ENCODE measurements at regions not wholly inside any gene's neighbourhood (a gene's known extent, or its start where the extent isn't known, plus 50 kb on each side); places are given as distances from the start of the nearest gene placed in this dataset.

- Histone ChIP-seq H4K8ac (ENCODE audit: low read length) (no peak overlapping the region), H3K4ac (ENCODE audit: low read depth in 1 of 2, low read length in 2 of 2) (no peak overlapping the region), H3K18ac (ENCODE audit: low read depth in 1 of 2, low read length in 2 of 2) (no peak overlapping the region), H2AK5ac (ENCODE audit: low read length, severe bottlenecking) (no peak overlapping the region), H3K14ac (ENCODE audit: low read length in 2 of 2) (no peak overlapping the region), H4K91ac (ENCODE audit: low read length) (no peak overlapping the region), H3K4me1 (ENCODE audit: control insufficient read depth, insufficient read depth, low read depth, low read length) (no peaks in the 10 kb centered on the region), H3K27ac (ENCODE audit: low read length, poor library complexity, severe bottlenecking) (no peak overlapping the region), H3K23ac (ENCODE audit: low read length in 2 of 2) (no peak overlapping the region), H2AFZ (ENCODE audit: low read depth, low read length) (no peak overlapping the region), H2BK12ac (ENCODE audit: low read length in 2 of 2) (no peak overlapping the region), H3K27me3 (ENCODE audit: control insufficient read depth in 1 of 2, insufficient read depth in 1 of 2, low read length in 2 of 2) (no peaks in the 10 kb centered on the region), H3K4me2 (ENCODE audit: low read length, poor library complexity, severe bottlenecking) (no peak overlapping the region), H3K36me3 (ENCODE audit: control insufficient read depth in 1 of 2, insufficient read depth in 2 of 2, low read depth in 1 of 2, low read length in 2 of 2) (no peaks in the 10 kb centered on the region), H2BK15ac (ENCODE audit: low read depth, poor library complexity, severe bottlenecking) (no peak overlapping the region), H2BK120ac (ENCODE audit: low read depth, low read length) (no peak overlapping the region), H3K4me3 (ENCODE audit: insufficient read depth in 1 of 2, low read depth in 1 of 2, low read length in 2 of 2) (no peak overlapping the region), H3K79me1 (replicated peaks; ENCODE audit: low read length, poor library complexity, severe bottlenecking) (no peaks in the 10 kb centered on the region), H3K9me3 (ENCODE audit: control insufficient read depth, low read length) (no peaks in the 10 kb centered on the region), H2BK5ac (ENCODE audit: low read depth, low read length, poor library complexity, severe bottlenecking) (no peak overlapping the region), H3K9ac (ENCODE audit: low read length) (no peak overlapping the region)
- no peak for DNase-seq
- WGBS: 94% methylated on average over 1 of the region's 1 CpG
Observed at GRCh38 chr12:43158126-43158525, 393.9 kb downstream of the ADAMTS20 start.

GRCh38 chr12:43155376-43155775, 396.6 kb downstream of the ADAMTS20 start:
- Histone ChIP-seq H2BK5ac (ENCODE audit: low read depth, low read length, poor library complexity, severe bottlenecking) (no peak overlapping the region), H3K36me3 (ENCODE audit: control insufficient read depth in 1 of 2, insufficient read depth in 2 of 2, low read depth in 1 of 2, low read length in 2 of 2) (no peaks in the 10 kb centered on the region), H2AK5ac (ENCODE audit: low read length, severe bottlenecking) (no peak overlapping the region), H3K27ac (ENCODE audit: low read length, poor library complexity, severe bottlenecking) (no peak overlapping the region), H2BK15ac (ENCODE audit: low read depth, poor library complexity, severe bottlenecking) (no peak overlapping the region), H4K91ac (ENCODE audit: low read length) (no peak overlapping the region), H3K9ac (ENCODE audit: low read length) (no peak overlapping the region), H3K4me3 (ENCODE audit: insufficient read depth in 1 of 2, low read depth in 1 of 2, low read length in 2 of 2) (no peak overlapping the region), H2BK120ac (ENCODE audit: low read depth, low read length) (no peak overlapping the region), H3K4ac (ENCODE audit: low read depth in 1 of 2, low read length in 2 of 2) (no peak overlapping the region), H4K8ac (ENCODE audit: low read length) (no peak overlapping the region), H3K23ac (ENCODE audit: low read length in 2 of 2) (no peak overlapping the region), H3K14ac (ENCODE audit: low read length in 2 of 2) (no peak overlapping the region), H3K18ac (ENCODE audit: low read depth in 1 of 2, low read length in 2 of 2) (no peak overlapping the region), H3K79me1 (replicated peaks; ENCODE audit: low read length, poor library complexity, severe bottlenecking) (no peaks in the 10 kb centered on the region), H2BK12ac (ENCODE audit: low read length in 2 of 2) (no peak overlapping the region), H3K9me3 (ENCODE audit: control insufficient read depth, low read length) (no peaks in the 10 kb centered on the region), H3K4me1 (ENCODE audit: control insufficient read depth, insufficient read depth, low read depth, low read length) (no peaks in the 10 kb centered on the region), H3K4me2 (ENCODE audit: low read length, poor library complexity, severe bottlenecking) (no peak overlapping the region), H3K27me3 (ENCODE audit: control insufficient read depth in 1 of 2, insufficient read depth in 1 of 2, low read length in 2 of 2) (no peaks in the 10 kb centered on the region), H2AFZ (ENCODE audit: low read depth, low read length) (no peak overlapping the region)
- no peak for DNase-seq
- 100% methylated on average over 1 of the region's 2 CpGs for WGBS

GRCh38 chr12:43154498-43155045, 397.4 kb downstream of the ADAMTS20 start:
- H4K91ac ChIP-seq (ENCODE audit: low read length): no peak overlapping the region
- no peak overlapping the region for H3K23ac ChIP-seq (ENCODE audit: low read length in 2 of 2)
- H4K8ac ChIP-seq (ENCODE audit: low read length): no peak overlapping the region
- no peak overlapping the region for H3K14ac ChIP-seq (ENCODE audit: low read length in 2 of 2)
- no peak overlapping the region for H2BK12ac ChIP-seq (ENCODE audit: low read length in 2 of 2)
- no peaks in the 10 kb centered on the region for H3K27me3 ChIP-seq (ENCODE audit: control insufficient read depth in 1 of 2, insufficient read depth in 1 of 2, low read length in 2 of 2)
- H3K4me2 ChIP-seq (ENCODE audit: low read length, poor library complexity, severe bottlenecking): no peak overlapping the region
- no peak for DNase-seq
- no peak overlapping the region for H3K4me3 ChIP-seq (ENCODE audit: insufficient read depth in 1 of 2, low read depth in 1 of 2, low read length in 2 of 2)
- no peaks in the 10 kb centered on the region for H3K79me1 ChIP-seq (replicated peaks; ENCODE audit: low read length, poor library complexity, severe bottlenecking)
- H2AFZ ChIP-seq (ENCODE audit: low read depth, low read length): no peak overlapping the region
- H3K9ac ChIP-seq (ENCODE audit: low read length): no peak overlapping the region
- no peak overlapping the region for H2BK120ac ChIP-seq (ENCODE audit: low read depth, low read length)
- no peak overlapping the region for H3K27ac ChIP-seq (ENCODE audit: low read length, poor library complexity, severe bottlenecking)
- 100% methylated on average over 2 of the region's 5 CpGs for WGBS
- no peak overlapping the region for H2BK15ac ChIP-seq (ENCODE audit: low read depth, poor library complexity, severe bottlenecking)
- H3K9me3 ChIP-seq (ENCODE audit: control insufficient read depth, low read length): no peaks in the 10 kb centered on the region
- H3K4me1 ChIP-seq (ENCODE audit: control insufficient read depth, insufficient read depth, low read depth, low read length): no peaks in the 10 kb centered on the region
- H3K36me3 ChIP-seq (ENCODE audit: control insufficient read depth in 1 of 2, insufficient read depth in 2 of 2, low read depth in 1 of 2, low read length in 2 of 2): no peaks in the 10 kb centered on the region
- no peak overlapping the region for H3K4ac ChIP-seq (ENCODE audit: low read depth in 1 of 2, low read length in 2 of 2)
- H2AK5ac ChIP-seq (ENCODE audit: low read length, severe bottlenecking): no peak overlapping the region
- H3K18ac ChIP-seq (ENCODE audit: low read depth in 1 of 2, low read length in 2 of 2): no peak overlapping the region
- no peak overlapping the region for H2BK5ac ChIP-seq (ENCODE audit: low read depth, low read length, poor library complexity, severe bottlenecking)

- no peak overlapping the region for H4K91ac ChIP-seq (ENCODE audit: low read length)
- no peaks in the 10 kb centered on the region for H3K27me3 ChIP-seq (ENCODE audit: control insufficient read depth in 1 of 2, insufficient read depth in 1 of 2, low read length in 2 of 2)
- H2AK5ac ChIP-seq (ENCODE audit: low read length, severe bottlenecking): no peak overlapping the region
- peak overlapping the region; percentile 46 for H3K9ac ChIP-seq (ENCODE audit: low read length)
- no peak overlapping the region for H4K8ac ChIP-seq (ENCODE audit: low read length)
- no peak overlapping the region for H3K14ac ChIP-seq (ENCODE audit: low read length in 2 of 2)
- no peak for DNase-seq
- H2BK120ac ChIP-seq (ENCODE audit: low read depth, low read length): no peak overlapping the region
- H2AFZ ChIP-seq (ENCODE audit: low read depth, low read length): no peak overlapping the region
- no peak overlapping the region for H3K18ac ChIP-seq (ENCODE audit: low read depth in 1 of 2, low read length in 2 of 2)
- no peak overlapping the region for H2BK12ac ChIP-seq (ENCODE audit: low read length in 2 of 2)
- H3K79me1 ChIP-seq (replicated peaks; ENCODE audit: low read length, poor library complexity, severe bottlenecking): no peaks in the 10 kb centered on the region
- H3K23ac ChIP-seq (ENCODE audit: low read length in 2 of 2): no peak overlapping the region
- no peak overlapping the region for H3K4ac ChIP-seq (ENCODE audit: low read depth in 1 of 2, low read length in 2 of 2)
- no peaks in the 10 kb centered on the region for H3K36me3 ChIP-seq (ENCODE audit: control insufficient read depth in 1 of 2, insufficient read depth in 2 of 2, low read depth in 1 of 2, low read length in 2 of 2)
- no peaks in the 10 kb centered on the region for H3K4me1 ChIP-seq (ENCODE audit: control insufficient read depth, insufficient read depth, low read depth, low read length)
- no peak overlapping the region for H3K4me2 ChIP-seq (ENCODE audit: low read length, poor library complexity, severe bottlenecking)
- H2BK5ac ChIP-seq (ENCODE audit: low read depth, low read length, poor library complexity, severe bottlenecking): no peak overlapping the region
- no peaks in the 10 kb centered on the region for H3K9me3 ChIP-seq (ENCODE audit: control insufficient read depth, low read length)
- no peak overlapping the region for H3K4me3 ChIP-seq (ENCODE audit: insufficient read depth in 1 of 2, low read depth in 1 of 2, low read length in 2 of 2)
- 89% methylated on average over 4 of the region's 4 CpGs for WGBS
- no peak overlapping the region for H3K27ac ChIP-seq (ENCODE audit: low read length, poor library complexity, severe bottlenecking)
- no peak overlapping the region for H2BK15ac ChIP-seq (ENCODE audit: low read depth, poor library complexity, severe bottlenecking)
Observed at GRCh38 chr12:43151441-43151981, 400.5 kb downstream of the ADAMTS20 start.
